Bronchial epithelial cell (primary cell): ENCODE measurements at regions not wholly inside any gene's neighbourhood (a gene's known extent, or its start where the extent isn't known, plus 50 kb on each side); places are given as distances from the start of the nearest gene placed in this dataset.

Experiments
- DNase-seq: peaks from one replicate; pipeline ENCODE4 v3.0.0-alpha.2; 2010; ENCODE audit warnings: low read depth
- FAIRE-seq: peaks from 2 replicates; lab custom pipeline; 2011; peaks lifted over from hg19 to GRCh38; lab: Jason Lieb, UNC
- H3K27me3 ChIP-seq: 2 replicates; pipeline ENCODE4 v1.5.1; 2011; ENCODE audit warnings: low read length; ENCODE audit not compliant: control insufficient read depth, insufficient read depth
- H3K36me3 ChIP-seq: 2 replicates; pipeline ENCODE4 v1.5.1; 2011; ENCODE audit warnings: low read length; ENCODE audit not compliant: control insufficient read depth, insufficient read depth
- H3K4me3 ChIP-seq: 2 replicates; pipeline ENCODE4 v1.5.1; 2011; ENCODE audit warnings: mild to moderate bottlenecking, low read depth, low read length, control low read depth
- CTCF ChIP-seq: IDR thresholded peaks from 2 replicates; pipeline ENCODE4 v1.5.1; 2011; ENCODE audit warnings: mild to moderate bottlenecking, moderate library complexity, low read length, control low read depth, inconsistent platforms; ENCODE audit not compliant: insufficient read depth, severe bottlenecking

- TF ChIP-seq CTCF, result no peak
- no peak for FAIRE-seq
- peaks cover 1% of the 10 kb centered on the region for H3K27me3 ChIP-seq
- H3K4me3 ChIP-seq, result no peak overlapping the region
- DNase-seq, result no peak
- no peaks in the 10 kb centered on the region for H3K36me3 ChIP-seq
Observed at GRCh38 chr10:104540181-104540580, 100.9 kb upstream of the SORCS3 start.

- H3K27me3 ChIP-seq, result peaks cover 1% of the 10 kb centered on the region
- H3K4me3 ChIP-seq, result no peak overlapping the region
- FAIRE-seq (no peak), DNase-seq (no peak)
- H3K36me3 ChIP-seq, result no peaks in the 10 kb centered on the region
- no peak for TF ChIP-seq CTCF
Observed at GRCh38 chr10:104541820-104542219, 99.3 kb upstream of the SORCS3 start.

GRCh38 chr10:104546336-104546735, 94.8 kb upstream of the SORCS3 start:
- Histone ChIP-seq H3K36me3 (no peaks in the 10 kb centered on the region), H3K27me3 (peaks cover under 1% of the 10 kb centered on the region), H3K4me3 (no peak overlapping the region)
- no peak for DNase-seq
- TF ChIP-seq CTCF, result no peak
- FAIRE-seq, result no peak

GRCh38 chr10:104546756-104547155, 94.3 kb upstream of the SORCS3 start:
- Histone ChIP-seq H3K27me3 (no peaks in the 10 kb centered on the region), H3K4me3 (no peak overlapping the region), H3K36me3 (no peaks in the 10 kb centered on the region)
- no peak for FAIRE-seq
- no peak for DNase-seq
- TF ChIP-seq CTCF, result no peak

- Histone ChIP-seq H3K4me3 (no peak overlapping the region), H3K27me3 (no peaks in the 10 kb centered on the region), H3K36me3 (no peaks in the 10 kb centered on the region)
- peak; percentile 40 for DNase-seq
- TF ChIP-seq CTCF, result no peak
- FAIRE-seq, result no peak
Observed at GRCh38 chr10:104548090-104548489, 93.0 kb upstream of the SORCS3 start.

GRCh38 chr10:104556831-104557230, 84.3 kb upstream of the SORCS3 start:
- Histone ChIP-seq H3K36me3 (no peaks in the 10 kb centered on the region), H3K4me3 (no peak overlapping the region), H3K27me3 (no peaks in the 10 kb centered on the region)
- FAIRE-seq (no peak), DNase-seq (no peak)
- no peak for TF ChIP-seq CTCF
